ENCODE measurements at regions not wholly inside any gene's neighbourhood (a gene's known extent, or its start where the extent isn't known, plus 50 kb on each side); places are given as distances from the start of the nearest gene placed in this dataset.

GRCh38 chr3:76646921-76647562, 392.9 kb upstream of the ROBO2 start:
- no peak for TF ChIP-seq POLR2A (IDR thresholded peaks at IDR 0.05)
- no peak for TF ChIP-seq POLR2AphosphoS5 (IDR thresholded peaks at IDR 0.05)

All from stomach (tissue), 4 donors.